GM06990 (cell line): ENCODE measurements at regions not wholly inside any gene's neighbourhood (a gene's known extent, or its start where the extent isn't known, plus 50 kb on each side); places are given as distances from the start of the nearest gene placed in this dataset.

ENCODE experiments used
- DNase-seq: peaks from one replicate; pipeline ENCODE4 v3.0.0-alpha.2; 2011; ENCODE audit not compliant: insufficient read length; ENCODE audit errors: extremely low read depth
- H3K27me3 ChIP-seq: replicated peaks from 2 replicates; pipeline ENCODE4 v1.6.0; 2011; ENCODE audit warnings: low read length; ENCODE audit not compliant: control insufficient read depth, insufficient read depth
- H3K36me3 ChIP-seq: 2 replicates; pipeline ENCODE4 v1.5.1; 2011; ENCODE audit warnings: low read length; ENCODE audit not compliant: control insufficient read depth, insufficient read depth
- H3K4me3 ChIP-seq: replicated peaks from 2 replicates; pipeline ENCODE4 v1.5.1; 2011; ENCODE audit warnings: low read depth, mild to moderate bottlenecking, control low read depth, low read length
- CTCF ChIP-seq: IDR thresholded peaks from 2 replicates; pipeline ENCODE4 v1.5.1; 2011; ENCODE audit warnings: low read length, control low read depth, mild to moderate bottlenecking, inconsistent platforms; ENCODE audit not compliant: insufficient read depth, poor library complexity, severe bottlenecking

GRCh38 chr16:6427621-6428020, 905.0 kb upstream of the RBFOX1 start:
- TF ChIP-seq CTCF = no peak
- Histone ChIP-seq H3K4me3 (no peak overlapping the region), H3K36me3 (no peaks in the 10 kb centered on the region), H3K27me3 (no peaks in the 10 kb centered on the region)
- no peak for DNase-seq

GRCh38 chr16:6407596-6407995, 925.0 kb upstream of the RBFOX1 start:
- H3K4me3 ChIP-seq = no peak overlapping the region

GRCh38 chr16:6406028-6406427, 926.6 kb upstream of the RBFOX1 start:
- TF ChIP-seq CTCF = no peak
- H3K27me3 ChIP-seq = no peaks in the 10 kb centered on the region
- no peak overlapping the region for H3K4me3 ChIP-seq
- no peaks in the 10 kb centered on the region for H3K36me3 ChIP-seq
- no peak for DNase-seq

More at GRCh38 chr16:6407596-6407995, 925.0 kb upstream of the RBFOX1 start:
- H3K36me3 ChIP-seq = no peaks in the 10 kb centered on the region
- no peak for DNase-seq
- TF ChIP-seq CTCF = no peak
- H3K27me3 ChIP-seq = no peaks in the 10 kb centered on the region

- Histone ChIP-seq H3K4me3 (no peak overlapping the region), H3K36me3 (no peaks in the 10 kb centered on the region), H3K27me3 (no peaks in the 10 kb centered on the region)
- TF ChIP-seq CTCF = no peak
- no peak for DNase-seq
Measured at GRCh38 chr16:6382924-6383459, 949.7 kb upstream of the RBFOX1 start.

GRCh38 chr16:6381896-6382295, 950.7 kb upstream of the RBFOX1 start:
- no peak overlapping the region for H3K4me3 ChIP-seq
- no peaks in the 10 kb centered on the region for H3K36me3 ChIP-seq
- DNase-seq = no peak
- no peaks in the 10 kb centered on the region for H3K27me3 ChIP-seq
- TF ChIP-seq CTCF = no peak

GRCh38 chr16:6377956-6378355, 954.7 kb upstream of the RBFOX1 start:
- Histone ChIP-seq H3K4me3 (no peak overlapping the region), H3K27me3 (no peaks in the 10 kb centered on the region), H3K36me3 (no peaks in the 10 kb centered on the region)
- TF ChIP-seq CTCF = no peak
- DNase-seq = no peak
